Type B pancreatic cell (in vitro differentiated cells): ENCODE measurements at regions not wholly inside any gene's neighbourhood (a gene's known extent, or its start where the extent isn't known, plus 50 kb on each side); places are given as distances from the start of the nearest gene placed in this dataset.

Source experiments
- DNase-seq: peaks from one replicate; pipeline ENCODE4 v3.0.0; 2021; ENCODE audit warnings: mixed read lengths; ENCODE audit not compliant: unreplicated experiment; ENCODE audit errors: extremely low spot score
- H3K27ac Mint-ChIP-seq: 2 replicates; pipeline ENCODE4 v1.8.0; 2021; ENCODE audit warnings: mild to moderate bottlenecking, mixed read lengths
- H3K27me3 Mint-ChIP-seq: 2 replicates; pipeline ENCODE4 v1.8.0; 2021; ENCODE audit warnings: mixed read lengths
- H3K36me3 Mint-ChIP-seq: 2 replicates; pipeline ENCODE4 v1.8.0; 2021; ENCODE audit warnings: mixed read lengths
- H3K4me1 Mint-ChIP-seq: one replicate; pipeline ENCODE4 v1.8.0; 2021; ENCODE audit warnings: mixed read lengths; ENCODE audit not compliant: unreplicated experiment
- H3K4me3 Mint-ChIP-seq: 2 replicates; pipeline ENCODE4 v1.8.0; 2021; ENCODE audit warnings: mild to moderate bottlenecking, mixed read lengths
- H3K9me3 Mint-ChIP-seq: 2 replicates; pipeline ENCODE4 v1.8.0; 2021; ENCODE audit warnings: mixed read lengths
- CTCF ChIP-seq: fragments of 200-600 bp; sonication (generic); conservative IDR thresholded peaks from 2 replicates; pipeline ENCODE4 v1.5.0; 2021; ENCODE audit warnings: antibody characterized with exemption, mild to moderate bottlenecking

GRCh38 chr3:177753451-177754155 lies 556.3 kb upstream of the TBL1XR1 start:
- TF ChIP-seq CTCF, result no peak
- Mint-ChIP-seq H3K4me1 (peaks cover 25% of the 10 kb centered on the region), H3K9me3 (peaks cover 14% of the 10 kb centered on the region), H3K27ac (no peak overlapping the region), H3K4me3 (no peak overlapping the region), H3K36me3 (no peaks in the 10 kb centered on the region), H3K27me3 (no peaks in the 10 kb centered on the region)
- DNase-seq, result no peak

GRCh38 chr3:177754508-177754921 lies 557.2 kb upstream of the TBL1XR1 start:
- no peak for TF ChIP-seq CTCF
- DNase-seq, result no peak
- Mint-ChIP-seq H3K27ac (no peak overlapping the region), H3K4me1 (peaks cover 25% of the 10 kb centered on the region), H3K27me3 (no peaks in the 10 kb centered on the region), H3K36me3 (no peaks in the 10 kb centered on the region), H3K9me3 (peaks cover 19% of the 10 kb centered on the region), H3K4me3 (no peak overlapping the region)

DNA sequence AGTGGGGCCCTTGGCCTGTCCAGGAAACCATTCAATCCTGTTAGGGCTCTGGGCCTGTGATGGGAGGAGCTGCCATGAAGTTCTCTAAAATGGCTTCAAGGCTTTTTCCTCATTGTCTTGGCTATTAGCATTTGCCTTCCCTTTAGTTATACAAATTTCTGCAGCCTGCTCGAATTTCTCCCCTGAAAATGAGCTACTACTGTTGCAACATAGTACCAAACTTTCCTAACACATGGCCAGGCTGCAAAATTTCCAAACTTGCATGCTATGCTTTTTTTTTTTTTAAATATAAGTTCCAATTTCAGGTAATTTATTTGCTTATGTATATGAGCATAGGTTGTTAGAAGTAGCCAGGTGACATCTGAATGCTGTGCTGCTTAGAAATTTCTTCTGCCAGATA lies 560.8 kb upstream of the TBL1XR1 start:
- peaks cover 18% of the 10 kb centered on the region for H3K4me1 Mint-ChIP-seq
- H3K27me3 Mint-ChIP-seq, result no peaks in the 10 kb centered on the region
- no peak for DNase-seq
- TF ChIP-seq CTCF, result no peak
- H3K9me3 Mint-ChIP-seq, result peaks cover 26% of the 10 kb centered on the region
- H3K36me3 Mint-ChIP-seq, result peaks cover 5% of the 10 kb centered on the region
- H3K27ac Mint-ChIP-seq, result no peak overlapping the region
- H3K4me3 Mint-ChIP-seq, result no peak overlapping the region

GRCh38 chr3:177760803-177761202 lies 563.5 kb upstream of the TBL1XR1 start:
- Mint-ChIP-seq H3K4me3 (no peak overlapping the region), H3K9me3 (peaks cover 26% of the 10 kb centered on the region), H3K27ac (no peak overlapping the region), H3K4me1 (peaks cover 10% of the 10 kb centered on the region), H3K27me3 (no peaks in the 10 kb centered on the region), H3K36me3 (peaks cover 5% of the 10 kb centered on the region)
- no peak for DNase-seq
- no peak for TF ChIP-seq CTCF

DNA sequence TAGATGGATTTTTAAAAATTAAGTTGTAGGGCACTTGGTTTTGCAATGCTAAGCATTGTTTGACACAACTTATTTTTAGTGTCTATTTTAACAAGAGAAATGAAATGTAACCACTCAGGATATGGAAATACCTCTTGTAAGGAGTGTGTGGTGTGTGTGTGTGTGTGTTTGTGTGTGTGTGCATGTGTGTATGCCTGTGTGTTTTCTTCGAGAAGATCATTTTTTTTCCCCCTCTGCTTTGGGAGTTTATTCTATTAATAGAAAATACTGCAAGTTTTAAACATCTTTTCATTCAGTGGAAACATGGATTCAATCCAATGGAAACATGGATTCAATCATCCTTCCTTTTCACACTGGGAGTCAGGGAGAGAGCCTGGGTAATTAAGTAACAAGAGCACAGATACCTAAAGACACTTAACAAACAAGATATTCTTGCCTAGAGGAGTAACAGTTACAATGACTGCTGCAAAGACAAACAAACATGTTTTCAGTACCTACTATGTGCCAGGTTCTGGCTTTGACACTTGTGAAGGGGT lies 567.2 kb upstream of the TBL1XR1 start:
- peaks cover 7% of the 10 kb centered on the region for H3K9me3 Mint-ChIP-seq
- no peak overlapping the region for H3K27ac Mint-ChIP-seq
- DNase-seq, result no peak
- no peaks in the 10 kb centered on the region for H3K27me3 Mint-ChIP-seq
- H3K36me3 Mint-ChIP-seq, result peaks cover 7% of the 10 kb centered on the region
- H3K4me3 Mint-ChIP-seq, result no peak overlapping the region
- peaks cover 13% of the 10 kb centered on the region for H3K4me1 Mint-ChIP-seq
- TF ChIP-seq CTCF, result no peak
